HepG2 (cell line): ENCODE measurements at regions not wholly inside any gene's neighbourhood (a gene's known extent, or its start where the extent isn't known, plus 50 kb on each side); places are given as distances from the start of the nearest gene placed in this dataset.

Experiments
- ATAC-seq: fragments of 200-7000 bp; cut with Tn5 transposase; 3 replicates; pipeline ENCODE4 v1.9.1; 2020; ENCODE audit warnings: mild to moderate bottlenecking, moderate library complexity
- BruUV-seq: library from RNA; stranded (reverse); fragments of 400-500 nt; replicated peaks from 2 replicates; lab custom pipeline; 2021; lab: Mats Ljungman, UMichigan
- CTCF ChIA-PET: fragments of 300-600 bp; formaldehyde crosslinking; extraction: SDS; loops from one replicate; lab custom pipeline; 2021; ENCODE audit warnings: low total read pairs, inconsistent platforms, low intra/inter-chr PET ratio; lab: Yijun Ruan, JAX
- POLR2A ChIA-PET: fragments of 350-600 bp; sonication (Branson Sonifier 250); formaldehyde crosslinking; loops from one replicate; lab custom pipeline; 2020; ENCODE audit warnings: antibody characterized with exemption, inconsistent platforms; lab: Yijun Ruan, JAX
- DNase-seq: peaks from one replicate; pipeline ENCODE4 v3.0.0-alpha.2; 2015; ENCODE audit warnings: low spot score
- FAIRE-seq: peaks from 3 replicates; lab custom pipeline; 2011; peaks lifted over from hg19 to GRCh38; lab: Jason Lieb, UNC
- H2AFZ ChIP-seq: one replicate; pipeline ENCODE4 v1.6.1; 2011; ENCODE audit warnings: low read length, inconsistent platforms
- H3K27ac ChIP-seq: fragments of 300-600 bp; 3 replicates; pipeline ENCODE4 v1.8.0; 2011; ENCODE audit warnings: mixed run types, mild to moderate bottlenecking, mixed read lengths, low read length, inconsistent platforms; ENCODE audit not compliant: insufficient read depth; ENCODE audit errors: extremely low read length
- H3K27me3 ChIP-seq, 2 experiments: fragments of 200-600 bp in 1 of 2; 2 replicates in 1 of 2; 3 replicates in 1 of 2; pipeline versions ENCODE4 v1.6.0 to v1.8.0; 2011; ENCODE audit warnings: low read length in 2 of 2, mild to moderate bottlenecking in 2 of 2, moderate library complexity in 2 of 2, inconsistent platforms in 1 of 2; ENCODE audit not compliant: insufficient read depth in 2 of 2, control insufficient read depth in 1 of 2
- H3K36me3 ChIP-seq, 2 experiments: fragments of 200-600 bp in 1 of 2; replicated peaks in 1 of 2; 2 replicates in 1 of 2; 3 replicates in 1 of 2; pipeline versions ENCODE4 v1.5.1 to v1.8.0; 2011; ENCODE audit warnings: low read length in 2 of 2, inconsistent platforms in 1 of 2; ENCODE audit not compliant: insufficient read depth in 2 of 2, control insufficient read depth in 1 of 2
- H3K4me1 ChIP-seq: 2 replicates; pipeline ENCODE4 v1.5.1; 2012; ENCODE audit warnings: low read length, inconsistent platforms; ENCODE audit not compliant: insufficient read depth
- H3K4me2 ChIP-seq: 2 replicates; pipeline ENCODE4 v1.6.0; 2011; ENCODE audit warnings: low read depth, low read length, inconsistent platforms
- H3K4me3 ChIP-seq, 3 experiments: fragments of 200-600 bp in 1 of 3; sonication (generic), shearing (Covaris generic) in 1 of 3; replicated peaks in 1 of 3; 2 replicates each; pipeline ENCODE4 v1.5.1; 2011 to 2016; ENCODE audit warnings: low read length in 3 of 3, inconsistent platforms in 2 of 3, low read depth in 2 of 3, mild to moderate bottlenecking in 2 of 3, control low read depth in 1 of 3, mixed read lengths in 1 of 3; ENCODE audit not compliant: insufficient read depth in 1 of 3
- H3K79me2 ChIP-seq: one replicate; pipeline ENCODE4 v1.6.1; 2011; ENCODE audit warnings: low read length, inconsistent platforms; ENCODE audit not compliant: insufficient read depth
- H3K9ac ChIP-seq: 2 replicates; pipeline ENCODE4 v1.6.0; 2011; ENCODE audit warnings: mild to moderate bottlenecking, low read depth, low read length, inconsistent platforms; ENCODE audit not compliant: insufficient read depth
- H3K9me3 ChIP-seq: 2 replicates; pipeline ENCODE4 v1.5.1; 2012; ENCODE audit warnings: mild to moderate bottlenecking, low read length
- H4K20me1 ChIP-seq: 2 replicates; pipeline ENCODE4 v1.6.0; 2011; ENCODE audit warnings: inconsistent platforms, mild to moderate bottlenecking, low read length, moderate library complexity; ENCODE audit not compliant: insufficient read depth
- ARID4A ChIP-seq: sonication (generic); formaldehyde crosslinking; IDR thresholded peaks from 2 replicates; pipeline ENCODE4 v1.5.0; 2020; ENCODE audit warnings: mild to moderate bottlenecking, missing genetic modification reagents, borderline replicate concordance
- CENPX ChIP-seq: sonication (generic); formaldehyde crosslinking; IDR thresholded peaks from 2 replicates; pipeline ENCODE4 v1.9.0; 2021; ENCODE audit warnings: mild to moderate bottlenecking, missing genetic modification reagents, moderate library complexity
- GATAD1 ChIP-seq: IDR thresholded peaks from 2 replicates; pipeline ENCODE4 v1.6.1; 2016; ENCODE audit warnings: missing genetic modification reagents, missing compliant biosample characterization
- HES4 ChIP-seq: sonication (generic); formaldehyde crosslinking; IDR thresholded peaks from 2 replicates; pipeline ENCODE4 v1.9.0; 2021; ENCODE audit warnings: mild to moderate bottlenecking, missing genetic modification reagents, borderline replicate concordance
- SOX5 ChIP-seq: IDR thresholded peaks from 2 replicates; pipeline ENCODE4 v1.6.1; 2016; ENCODE audit warnings: borderline replicate concordance
- ZFX ChIP-seq: sonication (generic); formaldehyde crosslinking; IDR thresholded peaks from 2 replicates; pipeline ENCODE4 v1.4.0; 2020; ENCODE audit warnings: mild to moderate bottlenecking, low read depth, missing genetic modification reagents, moderate library complexity
- ZNF124 ChIP-seq: sonication (generic); formaldehyde crosslinking; IDR thresholded peaks from 2 replicates; pipeline ENCODE4 v1.4.0; 2020; ENCODE audit warnings: missing genetic modification reagents
- ZNF564 ChIP-seq: sonication (generic); formaldehyde crosslinking; IDR thresholded peaks from 2 replicates; pipeline ENCODE4 v1.8.1; 2023; ENCODE audit warnings: mild to moderate bottlenecking, missing genetic modification reagents
- ZSCAN12 ChIP-seq: sonication (generic); formaldehyde crosslinking; IDR thresholded peaks from 2 replicates; pipeline ENCODE4 v1.9.0; 2021; ENCODE audit warnings: mild to moderate bottlenecking, missing genetic modification reagents
- WGBS: methylation state at CpG from one replicate; pipeline ENCODE4 v1.1.6; 2017; ENCODE audit warnings: low lambda C conversion rate; 5-methylcytosine and 5-hydroxymethylcytosine counted together
- in situ Hi-C: cut with HindIII; loops from 2 replicates; pipeline ENCODE4 v1.10.0; 2017; ENCODE audit warnings: low pct_unique_long_range_greater_than_20kb; ENCODE audit not compliant: extremely low pct_ligation_motif_present
- intact Hi-C: fragments of 100-400 bp; cut with micrococcal nuclease; formaldehyde crosslinking; loops from one replicate; pipeline ENCODE4 v1.10.0; 2022; ENCODE audit not compliant: unreplicated experiment
- TF ChIP-seq, protein P1 (sequence below): sonication (generic); formaldehyde crosslinking; IDR thresholded peaks from 2 replicates; pipeline ENCODE4 v1.4.0; 2020; ENCODE audit warnings: mild to moderate bottlenecking, missing genetic modification reagents

- no peak for TF ChIP-seq GATAD1 (CRISPR knock-in tag)
- no peak for TF ChIP-seq ZNF124
- TF ChIP-seq ARID4A, result no peak
These were observed 217.1 kb upstream of the TRPC4 start (continued) for GRCh38 chr13:38086721-38087120.

DNA sequence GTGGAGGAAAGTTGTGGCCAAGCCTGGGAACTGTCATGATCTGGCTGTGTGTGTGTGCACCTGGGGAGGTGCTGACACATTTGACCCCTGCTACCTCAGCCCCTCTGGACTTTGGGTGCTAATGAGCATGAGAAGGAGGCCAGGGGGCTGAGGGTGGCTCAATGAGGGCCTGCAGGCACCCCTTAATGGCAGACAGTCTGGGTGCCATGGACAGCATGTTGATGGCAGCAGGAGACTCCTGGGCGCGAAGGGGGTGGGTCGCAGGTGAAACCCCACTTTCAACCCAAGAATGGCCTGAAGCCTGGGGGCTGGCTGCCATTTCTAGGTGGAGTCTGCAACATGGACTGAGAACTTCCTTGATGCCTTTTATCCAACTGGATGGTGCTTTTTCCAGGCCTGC lies 216.4 kb upstream of the TRPC4 start:
- Histone ChIP-seq H3K4me3 (no peak overlapping the region), H3K27ac (no peak overlapping the region), H3K4me1 (no peaks in the 10 kb centered on the region), H4K20me1 (no peaks in the 10 kb centered on the region), H3K79me2 (no peaks in the 10 kb centered on the region), H3K27me3 (no peaks in the 10 kb centered on the region), H3K4me2 (no peak overlapping the region), H2AFZ (no peak overlapping the region), H3K9ac (no peak overlapping the region), H3K36me3 (no peaks in the 10 kb centered on the region), H3K9me3 (peaks cover 59% of the 10 kb centered on the region)
- ChIA-PET CTCF (no interaction called here), POLR2A (no interaction called here)
- no CpG with 5 or more reads among the region's 3 CpGs for WGBS
- DNase-seq, result no peak
- BruUV-seq, result no TSS peak
- in situ Hi-C loops, result no loop called here
- intact Hi-C loops, result no loop called here
- FAIRE-seq, result no peak
- TF ChIP-seq ZNF564 (CRISPR knock-in tag) (no peak), ZSCAN12 (no peak), SOX5 (no peak), HES4 (CRISPR knock-in tag) (no peak), CENPX (CRISPR knock-in tag) (no peak), ZFX (CRISPR knock-in tag) (no peak)
- TF ChIP-seq, protein P1, sequence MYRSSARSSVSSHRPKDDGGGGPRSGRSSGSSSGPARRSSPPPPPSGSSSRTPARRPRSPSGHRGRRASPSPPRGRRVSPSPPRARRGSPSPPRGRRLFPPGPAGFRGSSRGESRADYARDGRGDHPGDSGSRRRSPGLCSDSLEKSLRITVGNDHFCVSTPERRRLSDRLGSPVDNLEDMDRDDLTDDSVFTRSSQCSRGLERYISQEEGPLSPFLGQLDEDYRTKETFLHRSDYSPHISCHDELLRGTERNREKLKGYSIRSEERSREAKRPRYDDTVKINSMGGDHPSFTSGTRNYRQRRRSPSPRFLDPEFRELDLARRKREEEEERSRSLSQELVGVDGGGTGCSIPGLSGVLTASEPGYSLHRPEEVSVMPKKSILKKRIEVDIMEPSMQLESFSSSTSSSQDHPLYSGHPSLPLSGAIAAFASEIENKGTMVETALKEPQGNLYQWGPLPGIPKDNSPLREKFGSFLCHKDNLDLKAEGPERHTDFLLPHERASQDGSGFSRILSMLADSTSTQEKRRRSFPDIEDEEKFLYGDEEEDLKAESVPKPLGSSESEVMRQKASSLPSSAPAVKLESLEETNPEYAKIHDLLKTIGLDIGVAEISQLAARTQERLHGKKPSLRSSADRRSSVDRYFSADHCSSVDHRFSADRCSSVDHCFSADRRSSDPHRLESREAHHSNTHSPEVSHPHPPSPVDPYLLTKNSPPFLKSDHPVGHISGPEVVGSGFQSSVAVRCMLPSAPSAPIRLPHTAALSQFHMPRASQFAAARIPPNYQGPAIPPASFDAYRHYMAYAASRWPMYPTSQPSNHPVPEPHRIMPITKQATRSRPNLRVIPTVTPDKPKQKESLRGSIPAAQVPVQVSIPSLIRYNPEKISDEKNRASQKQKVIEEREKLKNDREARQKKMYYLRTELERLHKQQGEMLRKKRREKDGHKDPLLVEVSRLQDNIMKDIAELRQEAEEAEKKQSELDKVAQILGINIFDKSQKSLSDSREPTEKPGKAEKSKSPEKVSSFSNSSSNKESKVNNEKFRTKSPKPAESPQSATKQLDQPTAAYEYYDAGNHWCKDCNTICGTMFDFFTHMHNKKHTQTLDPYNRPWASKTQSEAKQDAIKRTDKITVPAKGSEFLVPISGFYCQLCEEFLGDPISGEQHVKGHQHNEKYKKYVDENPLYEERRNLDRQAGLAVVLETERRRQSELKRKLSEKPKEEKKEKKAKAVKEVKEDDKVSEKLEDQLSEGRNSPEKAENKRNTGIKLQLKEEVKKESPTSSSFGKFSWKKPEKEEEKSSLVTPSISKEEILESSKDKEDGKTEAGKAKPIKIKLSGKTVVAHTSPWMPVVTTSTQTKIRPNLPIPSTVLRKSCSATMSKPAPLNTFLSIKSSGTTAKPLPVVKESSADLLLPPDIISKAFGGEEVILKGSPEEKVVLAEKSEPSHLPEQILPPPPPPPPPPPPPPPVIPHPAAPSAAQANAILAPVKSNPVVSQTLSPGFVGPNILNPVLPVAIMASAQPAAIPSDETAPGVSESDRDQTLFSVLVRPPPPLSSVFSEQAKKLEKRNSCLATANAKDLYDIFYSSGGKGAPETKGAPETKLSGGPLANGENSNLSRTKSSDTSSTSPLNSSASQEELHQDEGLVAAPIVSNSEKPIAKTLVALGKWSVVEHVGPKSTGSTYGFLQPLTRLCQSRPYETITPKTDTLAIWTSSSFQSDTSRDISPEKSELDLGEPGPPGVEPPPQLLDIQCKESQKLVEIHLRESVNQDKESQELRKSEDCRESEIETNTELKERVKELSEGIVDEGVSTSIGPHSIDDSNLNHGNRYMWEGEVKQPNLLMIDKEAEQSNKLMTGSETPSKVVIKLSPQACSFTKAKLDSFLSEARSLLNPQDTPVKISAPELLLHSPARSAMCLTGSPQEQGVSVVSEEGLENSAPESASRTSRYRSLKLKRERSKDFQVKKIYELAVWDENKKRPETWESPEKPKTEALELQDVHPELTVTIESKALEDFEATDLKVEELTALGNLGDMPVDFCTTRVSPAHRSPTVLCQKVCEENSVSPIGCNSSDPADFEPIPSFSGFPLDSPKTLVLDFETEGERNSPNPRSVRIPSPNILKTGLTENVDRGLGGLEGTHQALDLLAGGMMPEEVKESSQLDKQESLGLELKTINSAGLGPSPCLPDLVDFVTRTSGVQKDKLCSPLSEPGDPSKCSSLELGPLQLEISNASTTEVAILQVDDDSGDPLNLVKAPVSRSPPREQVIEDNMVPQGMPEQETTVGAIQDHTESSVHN (CRISPR knock-in tag), result no peak
- TF ChIP-seq, all 625 proteins: peak for 0
- ATAC-seq, result no peak
